Smooth muscle cell (in vitro differentiated cells): ENCODE measurements at regions not wholly inside any gene's neighbourhood (a gene's known extent, or its start where the extent isn't known, plus 50 kb on each side); places are given as distances from the start of the nearest gene placed in this dataset.

Experiments
- DNase-seq: peaks from one replicate; lab custom pipeline; 2025; ENCODE audit not compliant: unreplicated experiment; lab: John Stamatoyannopoulos, UW
- H2AFZ ChIP-seq: fragments of 200-600 bp; sonication (generic); 2 replicates; pipeline ENCODE4 v1.6.0; 2016; ENCODE audit warnings: antibody characterized with exemption, low read depth, mild to moderate bottlenecking
- H3F3A ChIP-seq: fragments of 200-600 bp; sonication (generic); 2 replicates; pipeline ENCODE4 v1.6.0; 2017; ENCODE audit warnings: antibody characterized with exemption, low read depth
- H3K27ac ChIP-seq: fragments of 200-600 bp; sonication (generic); 2 replicates; pipeline ENCODE4 v1.5.1; 2016; ENCODE audit warnings: low read depth, mild to moderate bottlenecking
- H3K27me3 ChIP-seq: fragments of 200-600 bp; sonication (generic); 2 replicates; pipeline ENCODE4 v1.6.1; 2016; ENCODE audit warnings: low read depth, mild to moderate bottlenecking
- H3K36me3 ChIP-seq: fragments of 200-600 bp; sonication (generic); 2 replicates; pipeline ENCODE4 v1.5.1; 2016; ENCODE audit warnings: low read depth
- H3K4me1 ChIP-seq: fragments of 200-600 bp; sonication (generic); 2 replicates; pipeline ENCODE4 v1.5.1; 2016; ENCODE audit warnings: low read depth
- H3K4me2 ChIP-seq: fragments of 200-600 bp; sonication (generic); 2 replicates; pipeline ENCODE4 v1.6.0; 2016; ENCODE audit warnings: mild to moderate bottlenecking
- H3K4me3 ChIP-seq: fragments of 200-600 bp; sonication (generic); 2 replicates; pipeline ENCODE4 v1.5.1; 2016; ENCODE audit warnings: mild to moderate bottlenecking
- H3K79me2 ChIP-seq: fragments of 200-600 bp; sonication (generic); 2 replicates; pipeline ENCODE4 v1.6.0; 2016; ENCODE audit warnings: low read depth, mild to moderate bottlenecking
- H3K9ac ChIP-seq: fragments of 200-600 bp; sonication (generic); 2 replicates; pipeline ENCODE4 v1.6.0; 2016; ENCODE audit warnings: low read depth
- H3K9me3 ChIP-seq: fragments of 200-600 bp; sonication (generic); replicated peaks from 2 replicates; pipeline ENCODE4 v1.5.1; 2016; ENCODE audit warnings: low read depth
- H4K20me1 ChIP-seq: fragments of 200-600 bp; sonication (generic); 2 replicates; pipeline ENCODE4 v1.6.0; 2016; ENCODE audit warnings: low read depth
- WGBS: methylation state at CpG from one replicate; pipeline ENCODE4 v1.1.7; 2016; ENCODE audit warnings: low lambda C conversion rate; 5-methylcytosine and 5-hydroxymethylcytosine counted together
- TF ChIP-seq, protein P1 (sequence below): fragments of 200-600 bp; sonication (generic); IDR thresholded peaks from 2 replicates; pipeline ENCODE4 v1.5.1; 2017; ENCODE audit warnings: borderline replicate concordance, mild to moderate bottlenecking, antibody characterized with exemption; ENCODE audit not compliant: insufficient read depth, poor library complexity, severe bottlenecking

DNA sequence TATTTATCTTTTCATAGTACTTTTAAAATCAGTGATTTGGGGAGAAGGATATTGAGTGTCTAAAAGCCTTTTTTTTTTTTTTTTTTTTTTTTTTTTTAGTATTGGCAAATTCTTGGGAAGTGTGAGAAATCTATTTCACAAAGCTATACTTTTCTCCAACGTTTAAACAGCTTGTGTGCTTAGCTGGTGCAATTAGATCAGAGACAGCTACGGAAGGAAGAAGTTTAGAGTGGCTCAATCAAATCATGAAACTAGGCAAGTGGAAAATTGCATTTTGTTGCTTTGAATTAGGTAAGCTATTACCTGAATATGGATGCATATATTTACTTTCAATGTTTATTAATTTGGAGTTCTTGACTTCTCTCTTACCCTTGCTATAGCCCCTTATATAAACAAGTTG lies 1001.9 kb downstream of the PDHA2 start:
- H3K4me3 ChIP-seq, result no peak overlapping the region
- H3K27me3 ChIP-seq, result no peaks in the 10 kb centered on the region
- H3K36me3 ChIP-seq, result no peaks in the 10 kb centered on the region
- TF ChIP-seq, protein P1, sequence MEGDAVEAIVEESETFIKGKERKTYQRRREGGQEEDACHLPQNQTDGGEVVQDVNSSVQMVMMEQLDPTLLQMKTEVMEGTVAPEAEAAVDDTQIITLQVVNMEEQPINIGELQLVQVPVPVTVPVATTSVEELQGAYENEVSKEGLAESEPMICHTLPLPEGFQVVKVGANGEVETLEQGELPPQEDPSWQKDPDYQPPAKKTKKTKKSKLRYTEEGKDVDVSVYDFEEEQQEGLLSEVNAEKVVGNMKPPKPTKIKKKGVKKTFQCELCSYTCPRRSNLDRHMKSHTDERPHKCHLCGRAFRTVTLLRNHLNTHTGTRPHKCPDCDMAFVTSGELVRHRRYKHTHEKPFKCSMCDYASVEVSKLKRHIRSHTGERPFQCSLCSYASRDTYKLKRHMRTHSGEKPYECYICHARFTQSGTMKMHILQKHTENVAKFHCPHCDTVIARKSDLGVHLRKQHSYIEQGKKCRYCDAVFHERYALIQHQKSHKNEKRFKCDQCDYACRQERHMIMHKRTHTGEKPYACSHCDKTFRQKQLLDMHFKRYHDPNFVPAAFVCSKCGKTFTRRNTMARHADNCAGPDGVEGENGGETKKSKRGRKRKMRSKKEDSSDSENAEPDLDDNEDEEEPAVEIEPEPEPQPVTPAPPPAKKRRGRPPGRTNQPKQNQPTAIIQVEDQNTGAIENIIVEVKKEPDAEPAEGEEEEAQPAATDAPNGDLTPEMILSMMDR, result no peak
- WGBS, result 76% methylated on average over 2 of the region's 2 CpGs
- H3K9me3 ChIP-seq, result no peaks in the 10 kb centered on the region
- no peak overlapping the region for H2AFZ ChIP-seq
- H3K9ac ChIP-seq, result no peak overlapping the region
- H3K79me2 ChIP-seq, result no peaks in the 10 kb centered on the region
- no peak overlapping the region for H3K27ac ChIP-seq
- DNase-seq, result no peak
- H3K4me1 ChIP-seq, result no peaks in the 10 kb centered on the region
- H4K20me1 ChIP-seq, result no peaks in the 10 kb centered on the region
- H3F3A ChIP-seq, result no peaks in the 10 kb centered on the region
- no peak overlapping the region for H3K4me2 ChIP-seq

GRCh38 chr4:96844858-96845490 lies 1005.1 kb downstream of the PDHA2 start:
- no peaks in the 10 kb centered on the region for H3K4me1 ChIP-seq
- DNase-seq, result no peak
- TF ChIP-seq, protein P1, result no peak
- no peaks in the 10 kb centered on the region for H3K36me3 ChIP-seq
- H3K79me2 ChIP-seq, result no peaks in the 10 kb centered on the region
- no peak overlapping the region for H2AFZ ChIP-seq
- H3K27ac ChIP-seq, result no peak overlapping the region
- no peak overlapping the region for H3K4me2 ChIP-seq
- H3K4me3 ChIP-seq, result no peak overlapping the region
- no peaks in the 10 kb centered on the region for H3K9me3 ChIP-seq
- no peak overlapping the region for H3K9ac ChIP-seq
- H3F3A ChIP-seq, result no peaks in the 10 kb centered on the region
- no peaks in the 10 kb centered on the region for H3K27me3 ChIP-seq
- 78% methylated on average over 1 of the region's 1 CpG for WGBS
- no peaks in the 10 kb centered on the region for H4K20me1 ChIP-seq

GRCh38 chr4:96845819-96846218 lies 1005.9 kb downstream of the PDHA2 start:
- H3K27ac ChIP-seq, result no peak overlapping the region
- H3K9ac ChIP-seq, result no peak overlapping the region
- TF ChIP-seq, protein P1, result no peak
- H2AFZ ChIP-seq, result no peak overlapping the region
- no peaks in the 10 kb centered on the region for H3K36me3 ChIP-seq
- 84% methylated on average over 2 of the region's 2 CpGs for WGBS
- H3K9me3 ChIP-seq, result no peaks in the 10 kb centered on the region
- no peaks in the 10 kb centered on the region for H4K20me1 ChIP-seq
- no peak overlapping the region for H3K4me3 ChIP-seq
- no peaks in the 10 kb centered on the region for H3K4me1 ChIP-seq
- no peaks in the 10 kb centered on the region for H3K79me2 ChIP-seq
- H3F3A ChIP-seq, result no peaks in the 10 kb centered on the region
- H3K4me2 ChIP-seq, result no peak overlapping the region
- H3K27me3 ChIP-seq, result no peaks in the 10 kb centered on the region
- DNase-seq, result no peak

GRCh38 chr4:96874657-96875056 lies 1034.8 kb downstream of the PDHA2 start:
- no peaks in the 10 kb centered on the region for H3K36me3 ChIP-seq
- H3K4me3 ChIP-seq, result no peak overlapping the region
- H3K9ac ChIP-seq, result no peak overlapping the region
- 95% methylated on average over 1 of the region's 1 CpG for WGBS
- H3K27me3 ChIP-seq, result no peaks in the 10 kb centered on the region
- no peak overlapping the region for H3K4me2 ChIP-seq
- no peaks in the 10 kb centered on the region for H3K79me2 ChIP-seq
- H3K4me1 ChIP-seq, result no peaks in the 10 kb centered on the region
- no peak for DNase-seq
- TF ChIP-seq, protein P1, result no peak
- no peaks in the 10 kb centered on the region for H3F3A ChIP-seq
- no peak overlapping the region for H2AFZ ChIP-seq
- no peak overlapping the region for H3K27ac ChIP-seq
- H3K9me3 ChIP-seq, result no peaks in the 10 kb centered on the region
- H4K20me1 ChIP-seq, result no peaks in the 10 kb centered on the region
